A673 (cell line): ENCODE measurements at regions not wholly inside any gene's neighbourhood (a gene's known extent, or its start where the extent isn't known, plus 50 kb on each side); places are given as distances from the start of the nearest gene placed in this dataset.

Experiments
- BruUV-seq: library from RNA; stranded (reverse); fragments of 400-500 nt; replicated peaks from 2 replicates; lab custom pipeline; 2021; lab: Mats Ljungman, UMichigan
- CTCF ChIA-PET: fragments of 300-600 bp; sonication (Branson Sonifier 250); formaldehyde crosslinking; loops from one replicate; lab custom pipeline; 2022; ENCODE audit warnings: antibody characterized with exemption; lab: Charles Lee
- POLR2A ChIA-PET: fragments of 300-600 bp; sonication (Branson Sonifier 250); formaldehyde crosslinking; loops from one replicate; lab custom pipeline; 2022; ENCODE audit warnings: antibody characterized with exemption; ENCODE audit not compliant: low non-redundant PET; lab: Charles Lee
- DNase-seq: peaks from one replicate; pipeline ENCODE4 v3.0.0-alpha.2; 2015; ENCODE audit warnings: low spot score
- H3K27ac ChIP-seq: fragments of 200-600 bp; sonication (generic); 2 replicates; pipeline ENCODE4 v1.5.1; 2016; ENCODE audit warnings: mixed run types, low read depth, mild to moderate bottlenecking, mixed read lengths, antibody characterized with exemption, low read length; ENCODE audit not compliant: poor library complexity, severe bottlenecking
- H3K27me3 ChIP-seq: fragments of 200-600 bp; sonication (generic); replicated peaks from 2 replicates; pipeline ENCODE4 v1.6.1; 2017; ENCODE audit warnings: mixed run types, low read depth, mild to moderate bottlenecking, mixed read lengths, antibody characterized with exemption, low read length; ENCODE audit not compliant: insufficient read depth, poor library complexity
- H3K36me3 ChIP-seq: fragments of 200-600 bp; sonication (generic); 2 replicates; pipeline ENCODE4 v1.6.1; 2016; ENCODE audit warnings: mixed run types, mild to moderate bottlenecking, mixed read lengths, antibody characterized with exemption, low read length; ENCODE audit not compliant: insufficient read depth, poor library complexity, severe bottlenecking
- H3K4me1 ChIP-seq: fragments of 200-600 bp; sonication (generic); 2 replicates; pipeline ENCODE4 v1.6.1; 2017; ENCODE audit warnings: mixed run types, mild to moderate bottlenecking, mixed read lengths, antibody characterized with exemption, low read length; ENCODE audit not compliant: insufficient read depth, poor library complexity, severe bottlenecking
- H3K4me3 ChIP-seq: fragments of 200-600 bp; sonication (generic); 2 replicates; pipeline ENCODE4 v1.5.1; 2016; ENCODE audit warnings: low read depth, mixed run types, mild to moderate bottlenecking, mixed read lengths, low read length; ENCODE audit not compliant: poor library complexity, severe bottlenecking
- H3K9me3 ChIP-seq: fragments of 200-600 bp; sonication (generic); 2 replicates; pipeline ENCODE4 v1.6.1; 2016; ENCODE audit warnings: mixed run types, low read depth, mild to moderate bottlenecking, mixed read lengths, antibody characterized with exemption, low read length; ENCODE audit not compliant: poor library complexity, severe bottlenecking
- CTCF ChIP-seq: fragments of 300-800, 200-600 bp; sonication (generic); conservative IDR thresholded peaks from 2 replicates; pipeline ENCODE4 v1.5.1; 2017; ENCODE audit warnings: low read depth, mild to moderate bottlenecking, antibody characterized with exemption, low read length, moderate library complexity, mixed read lengths
- EZH2 ChIP-seq: fragments of 200-600 bp; sonication (generic); IDR thresholded peaks from 2 replicates; pipeline ENCODE4 v1.6.1; 2017; ENCODE audit warnings: borderline replicate concordance, low read depth, mild to moderate bottlenecking, mixed read lengths, antibody characterized with exemption, low read length; ENCODE audit not compliant: poor library complexity, severe bottlenecking
- intact Hi-C: fragments of 100-400 bp; cut with micrococcal nuclease; formaldehyde crosslinking; loops from one replicate; pipeline ENCODE4 v1.10.0; 2022; ENCODE audit not compliant: unreplicated experiment

DNA sequence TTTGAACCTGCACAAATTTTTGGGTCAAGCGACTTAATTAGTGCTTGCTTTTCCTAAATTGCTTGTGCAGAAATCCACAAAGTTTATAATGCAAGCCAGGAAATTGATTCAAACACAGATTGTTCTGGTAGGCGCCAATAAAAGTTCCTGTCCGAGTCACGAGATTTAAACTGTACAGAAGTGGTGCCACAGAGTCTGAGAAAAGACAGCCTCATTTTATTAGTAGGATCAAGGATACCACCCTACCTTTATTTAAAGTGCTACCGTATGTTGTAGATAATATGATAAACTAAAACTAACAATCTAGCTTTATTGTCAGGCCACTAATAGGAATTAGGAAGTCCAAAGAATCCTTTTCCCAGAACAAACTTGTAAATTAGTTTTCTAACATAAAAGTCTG lies 696.7 kb downstream of the TNS3 start:
- no peak overlapping the region for H3K27ac ChIP-seq
- H3K4me1 ChIP-seq = no peaks in the 10 kb centered on the region
- peaks cover 11% of the 10 kb centered on the region for H3K9me3 ChIP-seq
- no peak overlapping the region for H3K4me3 ChIP-seq
- ChIA-PET CTCF (no interaction called here), POLR2A (no interaction called here)
- no TSS peak for BruUV-seq
- no peak for DNase-seq
- intact Hi-C loops = no loop called here
- H3K36me3 ChIP-seq = no peaks in the 10 kb centered on the region
- H3K27me3 ChIP-seq = no peaks in the 10 kb centered on the region
- no peak for TF ChIP-seq CTCF
- no peak for TF ChIP-seq EZH2

DNA sequence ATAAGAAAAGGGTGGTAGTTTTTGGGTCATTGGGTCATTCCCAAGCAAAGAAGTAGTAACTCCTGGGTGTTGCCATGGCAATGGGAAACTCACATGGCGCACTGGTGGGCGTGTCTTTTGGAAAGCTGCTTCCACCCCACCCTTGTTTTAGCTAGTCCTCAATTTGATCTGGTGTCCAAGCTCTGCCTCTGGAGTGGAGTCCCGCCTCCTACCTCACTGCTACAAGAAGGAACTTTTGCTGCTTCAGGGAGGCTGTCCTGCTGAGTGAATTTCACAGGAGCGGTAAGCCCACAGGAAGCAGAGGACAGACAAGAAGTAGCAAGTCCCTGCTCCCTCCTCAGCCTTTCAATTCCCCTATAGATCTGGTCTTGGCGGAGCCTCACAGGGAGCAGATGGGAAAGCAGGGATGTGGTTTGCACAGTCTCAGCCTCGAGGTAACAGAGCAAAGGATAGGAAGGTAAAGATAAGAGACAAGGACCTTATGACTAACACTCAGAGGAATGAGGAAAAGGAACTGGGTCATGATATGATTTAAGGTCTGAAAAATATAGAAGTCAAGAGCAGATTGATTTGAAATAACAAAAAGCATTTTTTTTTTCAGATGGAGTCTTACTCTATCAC lies 700.3 kb downstream of the TNS3 start:
- no peak for DNase-seq
- CTCF ChIA-PET = no interaction called here

DNA sequence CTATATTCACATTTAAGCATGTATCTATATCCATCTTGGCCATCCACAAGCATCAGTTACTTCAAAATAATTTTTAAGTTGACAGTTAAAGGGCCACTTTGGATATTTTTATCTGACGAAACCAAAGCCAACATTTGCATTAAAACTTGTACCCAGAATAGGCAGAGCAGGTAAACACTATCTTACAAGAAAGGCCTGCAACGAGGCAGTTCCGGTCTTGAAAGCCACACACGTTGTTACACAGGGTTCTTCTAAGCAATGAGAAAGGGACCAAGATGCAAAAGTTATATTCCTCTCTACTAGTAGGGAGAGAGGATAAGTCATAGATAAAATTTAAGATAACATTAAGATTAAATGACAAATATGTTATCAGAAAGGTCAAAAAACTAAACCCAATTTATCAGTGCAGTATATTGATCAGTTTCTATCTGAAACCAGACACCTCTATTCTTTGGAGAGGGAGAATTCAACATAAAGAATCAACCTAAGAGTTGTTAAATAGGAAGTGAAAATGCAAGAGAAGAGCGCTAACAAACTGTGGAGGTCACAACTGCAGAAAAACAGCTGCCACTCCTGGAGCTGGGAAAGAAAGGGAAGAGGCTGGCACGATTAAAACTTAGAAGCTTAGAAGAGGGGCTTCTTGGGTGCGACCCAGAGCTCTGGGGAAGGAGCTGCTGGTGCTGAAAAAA lies 701.3 kb downstream of the TNS3 start:
- no TSS peak for BruUV-seq
- Histone ChIP-seq H3K36me3 (no peaks in the 10 kb centered on the region), H3K27ac (no peak overlapping the region), H3K27me3 (no peaks in the 10 kb centered on the region), H3K4me3 (no peak overlapping the region), H3K4me1 (no peaks in the 10 kb centered on the region), H3K9me3 (no peaks in the 10 kb centered on the region)
- DNase-seq = no peak
- intact Hi-C loops = no loop called here
- CTCF ChIA-PET = no interaction called here
- no peak for TF ChIP-seq EZH2
- no peak for TF ChIP-seq CTCF
- POLR2A ChIA-PET = no interaction called here

More for the DNA sequence above, 700.3 kb downstream of the TNS3 start:
- H3K27me3 ChIP-seq = no peaks in the 10 kb centered on the region
- H3K9me3 ChIP-seq = no peaks in the 10 kb centered on the region
- H3K4me1 ChIP-seq = no peaks in the 10 kb centered on the region
- H3K4me3 ChIP-seq = no peak overlapping the region
- TF ChIP-seq CTCF (no peak), EZH2 (no peak)
- intact Hi-C loops = no loop called here
- H3K27ac ChIP-seq = no peak overlapping the region
- POLR2A ChIA-PET = no interaction called here
- no TSS peak for BruUV-seq
- H3K36me3 ChIP-seq = no peaks in the 10 kb centered on the region
